ENCODE measurements at regions not wholly inside any gene's neighbourhood (a gene's known extent, or its start where the extent isn't known, plus 50 kb on each side); places are given as distances from the start of the nearest gene placed in this dataset.

DNA sequence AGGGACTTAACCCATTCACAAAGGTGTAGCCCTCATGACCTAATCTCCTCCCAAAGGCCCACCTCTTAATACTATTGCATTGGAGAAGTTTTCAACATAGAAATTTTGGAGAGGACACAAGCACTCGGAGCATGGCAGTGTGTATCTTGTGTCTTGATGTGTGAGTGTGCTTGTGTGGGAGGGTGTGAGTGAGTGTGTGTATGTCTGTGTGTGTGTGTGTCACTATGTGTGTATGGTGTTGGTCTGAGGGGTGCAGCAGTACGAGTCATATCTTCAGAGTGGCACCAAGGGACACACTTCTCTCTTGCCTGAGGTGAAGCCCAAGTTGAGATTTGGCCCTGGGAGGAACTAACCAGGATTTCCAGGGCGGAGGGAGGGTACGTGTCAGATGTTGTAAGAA is 73.7 kb downstream of the NAV1 start:
- TF ChIP-seq, protein P1, sequence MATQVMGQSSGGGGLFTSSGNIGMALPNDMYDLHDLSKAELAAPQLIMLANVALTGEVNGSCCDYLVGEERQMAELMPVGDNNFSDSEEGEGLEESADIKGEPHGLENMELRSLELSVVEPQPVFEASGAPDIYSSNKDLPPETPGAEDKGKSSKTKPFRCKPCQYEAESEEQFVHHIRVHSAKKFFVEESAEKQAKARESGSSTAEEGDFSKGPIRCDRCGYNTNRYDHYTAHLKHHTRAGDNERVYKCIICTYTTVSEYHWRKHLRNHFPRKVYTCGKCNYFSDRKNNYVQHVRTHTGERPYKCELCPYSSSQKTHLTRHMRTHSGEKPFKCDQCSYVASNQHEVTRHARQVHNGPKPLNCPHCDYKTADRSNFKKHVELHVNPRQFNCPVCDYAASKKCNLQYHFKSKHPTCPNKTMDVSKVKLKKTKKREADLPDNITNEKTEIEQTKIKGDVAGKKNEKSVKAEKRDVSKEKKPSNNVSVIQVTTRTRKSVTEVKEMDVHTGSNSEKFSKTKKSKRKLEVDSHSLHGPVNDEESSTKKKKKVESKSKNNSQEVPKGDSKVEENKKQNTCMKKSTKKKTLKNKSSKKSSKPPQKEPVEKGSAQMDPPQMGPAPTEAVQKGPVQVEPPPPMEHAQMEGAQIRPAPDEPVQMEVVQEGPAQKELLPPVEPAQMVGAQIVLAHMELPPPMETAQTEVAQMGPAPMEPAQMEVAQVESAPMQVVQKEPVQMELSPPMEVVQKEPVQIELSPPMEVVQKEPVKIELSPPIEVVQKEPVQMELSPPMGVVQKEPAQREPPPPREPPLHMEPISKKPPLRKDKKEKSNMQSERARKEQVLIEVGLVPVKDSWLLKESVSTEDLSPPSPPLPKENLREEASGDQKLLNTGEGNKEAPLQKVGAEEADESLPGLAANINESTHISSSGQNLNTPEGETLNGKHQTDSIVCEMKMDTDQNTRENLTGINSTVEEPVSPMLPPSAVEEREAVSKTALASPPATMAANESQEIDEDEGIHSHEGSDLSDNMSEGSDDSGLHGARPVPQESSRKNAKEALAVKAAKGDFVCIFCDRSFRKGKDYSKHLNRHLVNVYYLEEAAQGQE (IDR thresholded peaks at IDR 0.05; ENCODE audit: unreplicated experiment), result no peak
- TF ChIP-seq, protein P2, sequence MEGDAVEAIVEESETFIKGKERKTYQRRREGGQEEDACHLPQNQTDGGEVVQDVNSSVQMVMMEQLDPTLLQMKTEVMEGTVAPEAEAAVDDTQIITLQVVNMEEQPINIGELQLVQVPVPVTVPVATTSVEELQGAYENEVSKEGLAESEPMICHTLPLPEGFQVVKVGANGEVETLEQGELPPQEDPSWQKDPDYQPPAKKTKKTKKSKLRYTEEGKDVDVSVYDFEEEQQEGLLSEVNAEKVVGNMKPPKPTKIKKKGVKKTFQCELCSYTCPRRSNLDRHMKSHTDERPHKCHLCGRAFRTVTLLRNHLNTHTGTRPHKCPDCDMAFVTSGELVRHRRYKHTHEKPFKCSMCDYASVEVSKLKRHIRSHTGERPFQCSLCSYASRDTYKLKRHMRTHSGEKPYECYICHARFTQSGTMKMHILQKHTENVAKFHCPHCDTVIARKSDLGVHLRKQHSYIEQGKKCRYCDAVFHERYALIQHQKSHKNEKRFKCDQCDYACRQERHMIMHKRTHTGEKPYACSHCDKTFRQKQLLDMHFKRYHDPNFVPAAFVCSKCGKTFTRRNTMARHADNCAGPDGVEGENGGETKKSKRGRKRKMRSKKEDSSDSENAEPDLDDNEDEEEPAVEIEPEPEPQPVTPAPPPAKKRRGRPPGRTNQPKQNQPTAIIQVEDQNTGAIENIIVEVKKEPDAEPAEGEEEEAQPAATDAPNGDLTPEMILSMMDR (conservative IDR thresholded peaks at IDR 0.05; ENCODE audit: low read depth in 2 of 2), result no peak
- no peak for TF ChIP-seq EZH2phosphoT487 (IDR thresholded peaks at IDR 0.05; ENCODE audit: unreplicated experiment)
- no peak for TF ChIP-seq POLR2AphosphoS5 (IDR thresholded peaks at IDR 0.05; ENCODE audit: low read depth)
- TF ChIP-seq CREB1 (CRISPR knock-in tag; IDR thresholded peaks at IDR 0.05; ENCODE audit: low read depth), result no peak
- TF ChIP-seq ZNF114 (CRISPR knock-in tag; IDR thresholded peaks at IDR 0.05), result no peak
